ENCODE measurements at regions not wholly inside any gene's neighbourhood (a gene's known extent, or its start where the extent isn't known, plus 50 kb on each side); places are given as distances from the start of the nearest gene placed in this dataset.

DNA sequence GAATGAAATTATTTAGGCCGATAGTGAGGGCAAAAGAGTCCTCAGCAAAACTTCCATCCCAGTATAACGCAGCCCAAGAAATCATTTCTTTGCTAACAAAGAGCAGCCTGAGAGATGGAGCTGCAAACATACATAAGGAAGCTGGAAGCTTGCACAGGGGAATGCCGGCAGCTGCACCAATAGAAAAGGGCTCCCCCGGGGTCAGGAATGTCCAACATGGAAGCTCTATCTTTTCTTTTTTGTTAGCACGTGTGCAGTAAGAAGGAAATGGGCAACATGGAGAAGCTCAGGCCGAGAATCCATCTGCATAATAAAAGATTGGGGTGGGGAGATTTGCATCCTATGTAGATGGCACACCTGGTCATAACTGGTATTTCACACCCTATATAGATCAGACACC is 1363.5 kb upstream of the PCDH20 start:
- TF ChIP-seq ATF3 (IDR thresholded peaks at IDR 0.05; ENCODE audit: borderline replicate concordance, extremely low read depth, low read depth, low read length) = no peak
- TF ChIP-seq CBFB (IDR thresholded peaks at IDR 0.05; ENCODE audit: low read depth) = no peak
- TF ChIP-seq CBX3 (IDR thresholded peaks at IDR 0.05; ENCODE audit: borderline replicate concordance, low read depth) = no peak
- TF ChIP-seq, protein P1, sequence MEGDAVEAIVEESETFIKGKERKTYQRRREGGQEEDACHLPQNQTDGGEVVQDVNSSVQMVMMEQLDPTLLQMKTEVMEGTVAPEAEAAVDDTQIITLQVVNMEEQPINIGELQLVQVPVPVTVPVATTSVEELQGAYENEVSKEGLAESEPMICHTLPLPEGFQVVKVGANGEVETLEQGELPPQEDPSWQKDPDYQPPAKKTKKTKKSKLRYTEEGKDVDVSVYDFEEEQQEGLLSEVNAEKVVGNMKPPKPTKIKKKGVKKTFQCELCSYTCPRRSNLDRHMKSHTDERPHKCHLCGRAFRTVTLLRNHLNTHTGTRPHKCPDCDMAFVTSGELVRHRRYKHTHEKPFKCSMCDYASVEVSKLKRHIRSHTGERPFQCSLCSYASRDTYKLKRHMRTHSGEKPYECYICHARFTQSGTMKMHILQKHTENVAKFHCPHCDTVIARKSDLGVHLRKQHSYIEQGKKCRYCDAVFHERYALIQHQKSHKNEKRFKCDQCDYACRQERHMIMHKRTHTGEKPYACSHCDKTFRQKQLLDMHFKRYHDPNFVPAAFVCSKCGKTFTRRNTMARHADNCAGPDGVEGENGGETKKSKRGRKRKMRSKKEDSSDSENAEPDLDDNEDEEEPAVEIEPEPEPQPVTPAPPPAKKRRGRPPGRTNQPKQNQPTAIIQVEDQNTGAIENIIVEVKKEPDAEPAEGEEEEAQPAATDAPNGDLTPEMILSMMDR (IDR thresholded peaks at IDR 0.05 in 2 of 3, conservative IDR thresholded peaks at IDR 0.05 in 1 of 3; ENCODE audit: control insufficient read depth in 2 of 3, extremely low read depth in 1 of 3, insufficient read depth in 1 of 3, low read depth in 3 of 3, low read length in 3 of 3) = no peak
- TF ChIP-seq ZBTB33 (IDR thresholded peaks at IDR 0.05) = no peak
- TF ChIP-seq ZNF207 (IDR thresholded peaks at IDR 0.05; ENCODE audit: borderline replicate concordance) = no peak
